GM19468 (cell line): ENCODE measurements at regions not wholly inside any gene's neighbourhood (a gene's known extent, or its start where the extent isn't known, plus 50 kb on each side); places are given as distances from the start of the nearest gene placed in this dataset.
"Not testable (repeated sequence)": the region's sequence is repeated elsewhere in the genome, so short reads cannot be mapped to it uniquely, and the experiment has no call there.

Experiments
- ATAC-seq: cut with Tn5 transposase; IDR thresholded peaks from one replicate; pipeline ENCODE4 v1.9.1; 2021; ENCODE audit warnings: mild to moderate bottlenecking, moderate library complexity, moderate number of reproducible peaks; ENCODE audit not compliant: unreplicated experiment; ENCODE audit errors: extremely low read depth

DNA sequence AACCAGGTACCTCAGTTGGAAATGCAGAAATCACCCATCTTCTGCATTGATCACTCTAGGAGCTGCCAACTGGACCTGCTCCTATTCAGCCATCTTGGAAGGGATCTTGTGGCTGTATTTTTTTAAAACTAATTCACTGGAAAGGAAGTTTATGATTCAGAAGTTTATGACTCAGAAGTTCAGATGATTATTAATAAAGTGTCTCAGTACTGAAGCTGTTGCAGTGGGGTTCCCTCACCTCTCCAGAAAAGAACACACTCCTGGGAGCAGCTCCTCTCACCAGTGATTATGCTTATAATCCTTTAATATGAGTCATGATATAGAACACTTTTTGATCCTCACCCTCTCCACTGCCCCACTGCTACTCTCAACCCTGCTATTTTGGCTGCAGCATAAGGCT, 291.2 kb upstream of the HS3ST5 start:
- ATAC-seq, result no peak

DNA sequence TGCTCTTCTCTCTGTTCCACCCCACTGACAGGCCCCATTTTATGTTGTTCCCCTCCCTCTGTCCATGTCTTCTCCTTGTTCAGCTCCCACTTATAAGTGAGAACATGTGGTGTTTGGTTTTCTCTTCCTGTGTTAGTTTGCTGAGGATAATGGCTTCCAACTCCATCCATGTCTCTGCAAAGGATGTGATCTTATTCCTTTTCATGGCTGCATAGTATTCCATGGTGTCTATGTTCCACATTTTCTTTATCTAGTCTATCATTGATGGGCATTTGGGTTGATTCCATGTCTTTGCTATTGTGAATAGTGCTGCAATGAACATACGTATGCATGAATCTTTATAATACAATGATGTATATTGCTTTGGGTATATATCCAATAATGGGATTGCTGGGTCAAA, 283.4 kb upstream of the HS3ST5 start:
- not testable (repeated sequence) for ATAC-seq

DNA sequence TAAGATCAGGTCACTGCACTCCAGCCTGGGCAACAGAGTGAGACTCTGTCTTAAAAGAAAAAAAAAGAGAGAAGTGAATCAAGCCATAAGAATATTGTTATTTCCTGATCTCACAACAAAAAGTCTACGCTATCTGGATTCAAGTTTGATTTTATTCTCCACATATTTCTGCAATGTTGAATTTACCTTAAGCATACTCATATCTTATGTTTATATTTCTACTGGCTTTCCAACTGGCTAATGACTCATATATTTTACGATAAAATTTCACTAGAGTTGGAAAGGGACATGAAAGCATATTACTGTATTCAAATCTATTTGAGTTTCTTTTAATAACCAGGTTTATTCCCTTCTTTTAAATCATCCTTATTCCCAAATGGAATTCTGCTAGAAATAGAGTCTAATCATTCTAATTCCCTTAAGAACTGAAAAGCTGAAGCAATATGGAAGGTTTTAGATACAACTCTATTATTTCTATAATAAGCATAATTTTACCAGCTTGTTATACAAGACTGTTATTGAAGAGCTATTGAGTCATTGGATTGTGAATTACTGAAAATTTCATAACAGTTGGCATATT, 276.9 kb upstream of the HS3ST5 start:
- ATAC-seq, result no peak

DNA sequence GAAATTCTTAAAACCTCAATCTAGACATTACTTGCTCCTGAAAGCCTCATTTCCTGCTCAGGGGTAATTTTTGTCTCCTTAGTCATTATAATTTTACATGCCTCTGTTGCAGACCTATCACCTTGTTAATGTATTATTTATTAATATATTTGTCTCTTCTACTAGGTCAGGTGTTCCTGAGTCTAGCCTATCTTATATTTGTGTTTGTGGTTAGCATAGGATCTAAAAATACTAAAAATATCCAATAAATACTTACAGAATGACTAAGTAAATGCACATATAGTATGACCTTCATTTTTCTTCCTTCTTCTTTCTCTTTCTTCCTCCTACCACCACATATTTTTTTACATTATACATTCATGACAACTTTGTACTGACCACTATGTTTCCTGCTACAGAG, 268.9 kb upstream of the HS3ST5 start:
- no peak for ATAC-seq

DNA sequence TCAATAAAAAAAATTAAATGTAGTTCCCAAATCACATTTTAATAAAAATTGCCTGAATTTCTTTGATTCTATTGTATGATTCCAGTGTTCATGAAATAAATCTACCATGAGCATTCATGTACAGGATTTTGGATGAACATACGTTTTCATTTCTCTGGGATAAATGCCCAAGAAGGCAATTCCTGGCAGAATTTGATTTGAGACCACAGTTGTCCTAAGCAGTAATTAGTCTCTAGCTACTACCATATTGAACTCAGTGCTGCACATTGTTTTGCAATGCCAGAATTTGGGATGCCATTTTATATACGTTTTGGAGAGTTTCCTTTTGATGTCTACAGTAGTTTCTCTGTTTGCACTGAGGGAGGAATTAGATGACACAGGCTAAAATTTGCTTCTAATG, 265.3 kb upstream of the HS3ST5 start:
- no peak for ATAC-seq

DNA sequence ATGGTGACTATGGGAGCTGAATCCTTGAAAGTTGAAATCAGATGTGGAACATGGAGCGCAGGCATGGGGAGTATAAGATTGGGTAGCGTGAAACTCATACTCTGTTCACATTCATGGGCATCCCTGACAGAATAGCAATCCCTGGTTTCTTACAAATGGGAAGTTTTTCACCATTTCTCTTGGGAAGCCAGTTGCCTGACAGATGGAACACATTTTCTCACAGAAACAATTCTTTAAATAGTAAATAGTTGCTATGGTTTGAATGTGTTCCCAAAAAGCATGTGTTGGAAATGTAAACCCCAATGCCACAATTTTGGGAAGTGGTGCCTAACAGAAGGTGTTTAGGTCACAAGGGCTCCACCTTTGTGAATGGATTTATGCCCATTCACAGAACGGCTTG, 262.8 kb upstream of the HS3ST5 start:
- ATAC-seq, result no peak

DNA sequence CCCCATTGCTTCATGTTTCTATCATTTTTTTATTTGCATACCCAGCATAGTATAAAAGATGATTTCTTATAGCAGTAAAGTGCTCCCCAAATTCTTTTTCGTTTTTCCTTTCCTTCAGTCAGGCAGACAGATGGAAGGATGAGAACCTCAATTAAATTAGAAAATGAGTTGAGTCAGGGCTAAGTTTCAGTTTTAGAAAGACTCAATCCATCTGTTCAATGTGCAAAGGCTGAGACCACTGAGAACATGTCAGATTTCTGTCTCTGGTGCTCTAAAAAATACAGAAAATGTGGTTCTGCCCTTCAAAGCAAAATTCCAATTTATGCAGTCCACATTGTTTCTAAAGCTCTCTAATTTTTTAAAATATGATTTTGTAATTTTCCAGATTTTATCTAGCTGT, 257.6 kb upstream of the HS3ST5 start:
- ATAC-seq, result no peak

DNA sequence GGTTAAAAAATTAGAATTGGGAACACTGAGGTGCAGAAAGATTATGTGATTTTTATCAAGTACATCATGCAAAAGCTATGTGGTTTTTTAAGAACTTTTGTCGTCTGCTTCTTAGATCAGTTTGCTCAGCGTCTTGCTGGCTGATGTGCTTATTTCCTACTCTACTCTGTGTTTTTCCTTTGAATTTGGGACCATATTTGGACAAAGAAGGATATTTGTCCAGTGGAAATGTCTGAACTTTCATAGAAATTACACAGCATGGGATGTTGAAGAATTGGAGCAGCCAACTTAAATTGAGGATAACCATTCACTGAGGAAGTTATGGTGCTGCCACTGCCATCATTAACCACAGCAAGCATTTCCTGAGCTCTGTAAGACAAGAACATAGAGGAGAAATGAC, 252.8 kb upstream of the HS3ST5 start:
- no peak for ATAC-seq

DNA sequence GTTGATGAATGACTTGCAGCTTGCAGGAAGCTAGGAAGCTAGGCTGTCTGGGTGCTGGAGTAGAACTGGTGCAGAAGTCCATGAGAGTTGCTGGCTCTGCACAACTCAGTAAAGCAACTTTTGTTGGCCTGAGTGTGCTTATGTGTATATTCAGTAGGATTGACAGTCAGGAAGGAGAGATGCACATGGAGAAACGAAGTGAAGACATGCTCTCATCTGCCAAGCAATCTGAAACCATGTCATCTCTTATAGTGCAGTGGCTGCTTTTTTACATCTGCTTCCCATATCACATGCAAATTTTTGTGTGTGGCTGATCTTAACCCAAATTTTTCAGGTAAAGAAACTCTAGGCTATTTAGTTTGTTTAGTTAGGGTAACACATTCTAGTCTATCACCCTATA, 252.4 kb upstream of the HS3ST5 start:
- no peak for ATAC-seq

DNA sequence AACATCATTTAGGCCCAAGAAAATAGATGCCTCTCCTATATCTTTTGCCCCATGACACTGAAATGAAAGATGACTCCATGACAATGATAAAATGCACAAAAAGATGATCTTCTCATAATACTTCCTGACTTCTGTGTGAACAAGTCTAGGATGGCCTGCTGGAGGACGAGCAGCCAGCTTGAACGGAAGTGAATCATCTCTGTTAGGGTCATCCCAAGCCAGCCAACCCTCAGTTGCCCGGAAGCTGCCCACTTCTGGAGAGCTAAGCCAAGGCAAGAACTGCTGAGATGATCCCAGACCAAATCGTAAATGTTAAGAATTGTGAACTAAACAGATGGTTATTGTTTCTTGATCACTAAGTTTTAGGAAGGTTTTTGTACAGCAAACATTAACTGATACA, 249.7 kb upstream of the HS3ST5 start:
- no peak for ATAC-seq

DNA sequence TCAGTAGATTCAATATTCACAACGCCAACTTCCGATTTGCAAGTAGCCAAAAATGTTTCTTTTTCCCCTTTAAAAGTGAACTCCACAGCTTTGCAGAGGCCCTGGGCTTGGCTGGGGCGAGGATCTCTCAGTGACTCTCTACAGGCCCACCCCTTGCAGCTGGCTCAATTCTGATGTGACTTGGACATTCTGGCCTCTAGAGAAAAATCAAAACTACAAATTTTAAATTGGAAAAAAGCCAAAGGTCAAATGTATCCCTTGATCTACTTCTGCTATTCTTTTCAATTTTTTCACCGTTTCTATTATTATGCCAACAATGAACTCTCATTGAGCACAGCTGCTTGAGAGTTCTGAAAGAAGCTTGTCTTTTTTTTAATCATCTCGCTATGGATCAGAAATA, 245.9 kb upstream of the HS3ST5 start:
- ATAC-seq, result no peak

DNA sequence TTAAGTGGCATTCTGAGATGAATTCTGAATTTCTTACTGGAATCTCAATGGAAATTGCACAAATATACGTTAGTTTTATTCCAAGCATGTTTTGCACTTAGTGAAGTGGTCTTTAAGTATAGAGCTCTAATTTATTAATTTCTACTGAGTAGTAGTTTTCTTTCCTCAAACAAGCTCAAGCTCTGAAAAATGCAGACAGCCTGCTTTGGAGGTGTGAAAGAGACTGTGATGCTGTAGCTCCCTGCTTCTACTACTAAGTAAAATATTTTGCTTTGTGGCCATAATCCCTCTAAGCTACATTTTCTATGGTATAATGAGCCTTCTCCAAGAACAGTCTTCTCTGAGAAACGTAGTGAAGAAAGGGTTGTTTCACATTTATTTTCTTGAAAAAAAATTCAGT, 243.5 kb upstream of the HS3ST5 start:
- ATAC-seq, result no peak

DNA sequence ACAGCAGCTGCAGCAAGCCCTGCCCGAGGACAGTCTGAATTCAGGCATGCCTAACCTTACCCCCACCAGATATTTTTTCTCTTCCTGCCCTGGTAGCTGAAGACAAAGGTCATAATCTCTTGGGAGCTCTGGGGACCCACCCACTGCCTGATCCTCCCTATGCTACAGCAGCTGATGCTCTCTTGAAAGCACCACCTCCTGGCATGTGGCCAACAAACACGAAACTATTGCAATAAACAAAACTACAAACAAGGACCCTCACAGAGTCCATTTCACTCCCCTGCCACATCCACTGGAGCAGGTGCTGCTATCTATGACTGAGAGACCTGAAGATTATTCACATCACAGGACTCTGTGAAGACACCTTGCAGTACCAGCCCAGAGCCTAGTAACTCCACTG, 238.5 kb upstream of the HS3ST5 start:
- no peak for ATAC-seq

DNA sequence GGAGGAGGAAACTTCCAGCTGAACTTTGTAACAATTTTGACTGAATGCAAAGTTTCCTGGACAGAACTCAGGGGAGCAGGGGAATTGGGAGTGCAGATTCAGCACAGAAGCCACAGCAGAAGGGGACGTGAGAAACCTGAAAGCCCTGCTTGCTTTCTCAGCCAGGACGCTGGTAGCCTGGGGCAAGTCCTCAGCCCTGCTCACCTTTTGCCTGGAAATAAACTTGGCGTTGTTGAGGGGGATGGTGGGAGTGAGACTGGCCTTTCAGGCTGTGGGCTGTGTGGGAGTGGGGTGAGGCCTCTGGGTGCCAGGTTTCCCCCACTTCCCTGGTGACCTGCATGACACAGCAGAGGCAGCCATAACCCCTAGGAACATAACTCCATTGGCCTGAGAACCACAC, 238.1 kb upstream of the HS3ST5 start:
- no peak for ATAC-seq

DNA sequence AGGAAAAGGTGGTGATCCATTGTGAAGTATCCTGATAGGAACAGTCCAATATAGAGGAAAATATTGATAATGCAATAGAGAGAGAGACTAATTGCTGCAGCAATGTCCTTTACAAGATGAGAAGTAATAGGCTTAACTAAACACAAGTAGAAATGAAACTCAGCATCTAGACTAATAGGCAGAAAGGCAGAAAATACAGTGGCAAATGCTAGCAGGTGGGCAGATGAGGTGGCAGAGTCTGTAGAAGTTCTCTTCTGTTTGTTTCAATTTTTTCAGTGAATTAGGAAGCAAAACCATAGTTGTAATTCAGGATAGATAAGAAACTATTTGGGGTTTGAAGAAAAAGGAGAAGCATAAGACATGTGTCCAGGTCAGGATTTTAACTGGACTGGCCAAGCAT, 236.7 kb upstream of the HS3ST5 start:
- no peak for ATAC-seq

DNA sequence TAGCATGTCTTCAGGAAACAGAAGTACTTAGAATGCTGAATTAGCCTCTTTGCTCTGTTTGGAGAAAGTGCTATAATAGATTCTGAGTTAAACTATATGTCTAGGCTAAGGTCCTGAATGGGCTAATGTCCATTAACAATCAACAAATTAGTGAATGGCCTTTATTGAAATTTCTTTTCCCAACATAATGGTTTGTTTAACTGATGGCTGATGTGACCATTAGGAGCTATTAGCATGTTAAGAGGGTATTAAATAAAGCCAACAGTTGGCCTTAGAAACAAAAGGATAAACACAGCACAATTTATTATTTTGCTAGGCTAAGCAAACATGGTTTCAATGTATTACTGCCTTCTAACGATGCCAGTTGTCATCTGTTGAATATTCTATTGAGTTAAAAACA, 234.3 kb upstream of the HS3ST5 start:
- no peak for ATAC-seq

DNA sequence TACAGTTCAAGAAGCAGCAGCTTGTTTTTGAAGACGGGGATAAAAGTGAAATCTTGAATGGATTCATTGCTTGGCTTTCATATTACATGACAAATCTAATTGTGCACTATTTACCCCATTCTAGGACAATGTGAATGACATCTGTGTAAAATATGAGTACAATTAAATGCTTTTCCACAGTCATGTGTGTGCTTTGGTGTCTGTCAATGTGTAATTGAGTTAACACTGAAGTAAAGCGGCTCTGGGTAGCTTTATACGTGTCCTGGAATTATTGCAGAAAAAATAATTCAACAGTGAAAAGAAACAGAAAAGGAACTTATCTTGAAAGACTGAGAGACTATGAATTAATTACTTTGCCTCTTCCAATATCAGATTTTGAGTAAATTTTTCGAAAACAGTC, 233.5 kb upstream of the HS3ST5 start:
- no peak for ATAC-seq

DNA sequence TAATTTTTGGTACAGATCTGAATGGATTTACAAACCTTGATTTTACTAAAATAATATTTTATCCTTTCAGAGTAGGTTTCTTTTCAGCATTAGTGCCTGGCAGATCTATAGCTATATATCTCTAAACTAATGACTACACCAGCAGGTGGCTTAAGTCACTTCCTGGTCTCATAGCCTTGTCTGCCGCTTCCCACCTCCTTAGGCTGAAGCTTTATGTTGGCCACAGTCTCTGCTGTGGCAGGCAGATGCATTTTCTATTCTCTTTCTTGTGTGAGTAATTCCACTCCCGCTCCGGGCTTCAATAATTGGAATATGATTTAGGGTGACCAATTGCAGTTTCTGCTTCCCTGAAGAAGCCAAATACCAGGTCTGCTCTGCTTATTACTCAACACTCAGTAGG, 226.8 kb upstream of the HS3ST5 start:
- no peak for ATAC-seq

DNA sequence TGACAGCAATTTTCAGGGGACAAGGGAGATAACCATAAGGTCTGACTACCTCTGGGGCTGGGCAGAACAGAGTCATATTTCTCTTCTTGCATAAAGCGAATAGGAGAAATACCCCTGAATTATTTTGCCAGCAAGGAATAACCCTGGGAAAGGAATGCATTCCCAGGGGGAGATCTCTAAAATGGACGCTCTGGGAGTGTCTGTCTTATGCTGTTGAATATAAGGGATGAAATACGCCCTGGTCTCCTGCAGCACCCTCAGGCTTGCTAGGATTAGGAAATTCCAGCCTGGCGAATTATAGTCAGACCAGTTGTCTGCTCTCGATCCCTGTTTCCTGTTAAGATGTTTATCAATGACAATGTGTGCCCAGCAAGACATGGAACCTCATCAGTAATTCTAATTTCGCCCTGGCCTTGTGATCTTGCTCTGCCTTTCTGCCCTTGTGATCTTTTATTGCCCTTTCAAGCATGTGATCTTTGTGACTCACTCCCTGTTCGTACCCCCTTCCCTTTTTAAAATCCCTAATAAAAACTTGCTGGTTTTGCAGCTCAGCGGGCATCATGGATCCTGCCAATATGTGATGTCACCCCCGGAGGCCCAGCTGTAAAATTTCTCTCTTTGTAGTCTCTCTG, 221.6 kb upstream of the HS3ST5 start:
- ATAC-seq, result no peak

DNA sequence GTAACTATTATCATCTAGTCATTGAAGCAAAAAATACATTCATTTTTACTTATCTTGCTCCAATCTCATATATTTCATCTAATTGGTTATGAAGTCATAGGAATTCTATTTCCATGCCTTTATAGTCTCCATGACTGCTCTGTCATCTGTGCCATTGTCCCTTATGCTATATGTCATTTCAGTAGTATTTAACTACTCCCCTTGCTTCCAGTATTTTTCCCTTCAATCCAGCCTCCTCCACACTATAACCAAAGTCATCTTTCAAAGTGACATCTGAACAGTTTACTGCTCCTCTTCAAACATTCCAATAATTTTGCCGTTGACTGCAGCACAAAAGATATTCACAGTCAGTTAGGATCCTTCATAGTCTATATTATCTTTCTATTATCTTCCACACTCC, 216.6 kb upstream of the HS3ST5 start:
- ATAC-seq, result no peak

DNA sequence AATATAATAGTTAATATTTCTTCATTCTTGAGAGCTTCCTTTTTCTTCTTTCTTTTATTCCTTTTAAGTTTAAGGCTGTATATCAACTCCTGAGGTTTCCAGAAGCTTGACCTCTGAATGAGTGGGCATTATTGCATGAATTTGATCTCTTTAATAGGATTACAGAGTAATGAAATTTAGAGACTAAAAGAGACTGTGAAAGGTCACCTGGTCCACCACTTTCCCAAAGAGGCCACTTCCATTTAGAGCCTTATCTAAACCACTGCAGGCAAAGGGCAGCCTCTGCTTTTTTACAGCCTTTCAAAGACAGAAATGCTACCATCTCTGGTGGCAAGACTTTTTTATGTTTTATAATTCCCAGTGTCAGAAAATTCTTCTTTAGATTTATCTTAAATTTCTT, 215.3 kb upstream of the HS3ST5 start:
- ATAC-seq, result no peak

DNA sequence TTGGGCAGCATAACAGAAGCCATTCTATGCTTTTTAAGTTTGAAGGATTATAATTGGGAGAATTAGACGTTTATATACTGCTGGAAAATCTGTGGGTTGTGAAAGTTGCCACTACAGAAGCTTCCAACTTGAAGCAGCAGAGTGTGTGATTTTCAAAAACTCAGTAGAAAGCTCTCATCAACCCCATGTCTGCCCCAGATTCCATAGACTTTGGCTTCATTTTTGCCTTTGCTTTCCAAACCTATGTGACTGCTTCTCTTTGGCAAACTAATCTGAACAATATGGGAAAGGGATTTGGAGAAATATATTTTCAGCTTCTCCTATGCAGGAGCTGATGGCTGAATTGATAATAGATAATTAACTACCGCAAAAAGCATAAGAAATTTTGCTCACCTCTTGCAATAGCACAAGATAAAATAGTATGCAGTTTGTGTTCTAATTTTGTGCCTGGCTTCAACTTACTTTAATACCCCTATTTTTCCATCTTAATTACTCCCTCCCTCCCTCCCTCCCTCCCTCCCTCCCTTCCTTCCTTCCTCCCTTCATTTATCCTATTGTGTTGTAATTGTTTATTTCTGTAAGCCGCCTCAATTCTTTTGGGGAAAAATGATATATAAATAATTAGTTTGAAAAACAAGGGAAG, 214.1 kb upstream of the HS3ST5 start:
- no peak for ATAC-seq
